GM21723 (cell line): ENCODE measurements at regions not wholly inside any gene's neighbourhood (a gene's known extent, or its start where the extent isn't known, plus 50 kb on each side); places are given as distances from the start of the nearest gene placed in this dataset.
A peak's percentile ranks its signal among the peaks of the same experiment; 100 is the strongest.

Experiments
- ATAC-seq: cut with Tn5 transposase; IDR thresholded peaks from one replicate; pipeline ENCODE4 v1.9.1; 2021; ENCODE audit warnings: mild to moderate bottlenecking, moderate library complexity; ENCODE audit not compliant: unreplicated experiment

- no peak for ATAC-seq
These were observed 179.2 kb upstream of the TNFAIP3 start for GRCh38 chr6:137687818-137688217.

- no peak for ATAC-seq
These were observed 178.7 kb upstream of the TNFAIP3 start for GRCh38 chr6:137688230-137688971.

GRCh38 chr6:137689377-137689776, 177.7 kb upstream of the TNFAIP3 start:
- no peak for ATAC-seq

GRCh38 chr6:137690034-137690433, 177.0 kb upstream of the TNFAIP3 start:
- ATAC-seq: no peak

GRCh38 chr6:137690721-137691120, 176.3 kb upstream of the TNFAIP3 start:
- no peak for ATAC-seq

GRCh38 chr6:137692308-137692707, 174.8 kb upstream of the TNFAIP3 start:
- no peak for ATAC-seq

GRCh38 chr6:137692806-137693205, 174.3 kb upstream of the TNFAIP3 start:
- ATAC-seq: no peak

GRCh38 chr6:137693711-137694110, 173.3 kb upstream of the TNFAIP3 start:
- no peak for ATAC-seq

- ATAC-seq: no peak
These were observed 170.3 kb upstream of the TNFAIP3 start for GRCh38 chr6:137696765-137697164.

GRCh38 chr6:137697267-137697938, 169.7 kb upstream of the TNFAIP3 start:
- ATAC-seq: peak; percentile 59

GRCh38 chr6:137698636-137699030, 168.4 kb upstream of the TNFAIP3 start:
- no peak for ATAC-seq

GRCh38 chr6:137699031-137699683, 167.9 kb upstream of the TNFAIP3 start:
- ATAC-seq: no peak

GRCh38 chr6:137700161-137700560, 166.9 kb upstream of the TNFAIP3 start:
- ATAC-seq: no peak

GRCh38 chr6:137700751-137701477, 166.1 kb upstream of the TNFAIP3 start:
- ATAC-seq: no peak

- ATAC-seq: no peak
These were observed 165.1 kb upstream of the TNFAIP3 start for GRCh38 chr6:137701942-137702341.

- no peak for ATAC-seq
These were observed 164.2 kb upstream of the TNFAIP3 start for GRCh38 chr6:137702791-137703424.

GRCh38 chr6:137704802-137705159, 162.3 kb upstream of the TNFAIP3 start:
- no peak for ATAC-seq

GRCh38 chr6:137705160-137706082, 161.6 kb upstream of the TNFAIP3 start:
- ATAC-seq: peak; percentile 45

GRCh38 chr6:137706083-137706750, 160.8 kb upstream of the TNFAIP3 start:
- ATAC-seq: no peak
